LHCN-M2 (cell line): ENCODE measurements at regions not wholly inside any gene's neighbourhood (a gene's known extent, or its start where the extent isn't known, plus 50 kb on each side); places are given as distances from the start of the nearest gene placed in this dataset.
A peak's percentile ranks its signal among the peaks of the same experiment; 100 is the strongest.
"Not testable (repeated sequence)": the region's sequence is repeated elsewhere in the genome, so short reads cannot be mapped to it uniquely, and the experiment has no call there.

ENCODE experiments used
- DNase-seq: peaks from one replicate; pipeline ENCODE4 v3.0.0-alpha.2; 2012; ENCODE audit warnings: low read depth

- no peak for DNase-seq
These were observed 127.3 kb upstream of the TACR1 start for GRCh38 chr2:75326645-75327044.

- DNase-seq = no peak
These were observed 126.3 kb upstream of the TACR1 start for GRCh38 chr2:75325594-75325993.

GRCh38 chr2:75324861-75325284 is 125.6 kb upstream of the TACR1 start:
- no peak for DNase-seq

GRCh38 chr2:75324141-75324540 is 124.8 kb upstream of the TACR1 start:
- DNase-seq = peak; percentile 59

GRCh38 chr2:75321599-75321922 is 122.2 kb upstream of the TACR1 start:
- no peak for DNase-seq

GRCh38 chr2:75320898-75321598 is 121.7 kb upstream of the TACR1 start:
- peak; percentile 15 for DNase-seq

- DNase-seq = no peak
These were observed 120.6 kb upstream of the TACR1 start for GRCh38 chr2:75319951-75320350.

- no peak for DNase-seq
These were observed 118.5 kb upstream of the TACR1 start for GRCh38 chr2:75317802-75318201.

GRCh38 chr2:75317316-75317715 is 118.0 kb upstream of the TACR1 start:
- DNase-seq = no peak

- no peak for DNase-seq
These were observed 116.1 kb upstream of the TACR1 start for GRCh38 chr2:75315436-75315835.

- peak; percentile 68 for DNase-seq
These were observed 112.7 kb upstream of the TACR1 start for GRCh38 chr2:75311993-75312392.

- no peak for DNase-seq
These were observed 112.2 kb upstream of the TACR1 start for GRCh38 chr2:75311521-75311920.

- DNase-seq = peak; percentile 50
These were observed 111.6 kb upstream of the TACR1 start for GRCh38 chr2:75310876-75311275.

GRCh38 chr2:75309596-75310463 is 110.5 kb upstream of the TACR1 start:
- no peak for DNase-seq

GRCh38 chr2:75303227-75303626 is 103.9 kb upstream of the TACR1 start:
- DNase-seq = no peak

- DNase-seq = no peak
These were observed 95.0 kb upstream of the TACR1 start for GRCh38 chr2:75294362-75294761.

GRCh38 chr2:75292826-75293225 is 93.5 kb upstream of the TACR1 start:
- DNase-seq = peak; percentile 53

- DNase-seq = peak; percentile 38
These were observed 91.4 kb upstream of the TACR1 start for GRCh38 chr2:75290600-75291150.

- peak; percentile 51 for DNase-seq
These were observed 90.5 kb upstream of the TACR1 start for GRCh38 chr2:75289771-75290170.

- not testable (repeated sequence) for DNase-seq
These were observed 89.9 kb upstream of the TACR1 start for GRCh38 chr2:75289178-75289577.

GRCh38 chr2:75288760-75289159 is 89.4 kb upstream of the TACR1 start:
- no peak for DNase-seq

- DNase-seq = no peak
These were observed 88.5 kb upstream of the TACR1 start for GRCh38 chr2:75287624-75288316.
